ENCODE measurements at regions not wholly inside any gene's neighbourhood (a gene's known extent, or its start where the extent isn't known, plus 50 kb on each side); places are given as distances from the start of the nearest gene placed in this dataset.

DNA sequence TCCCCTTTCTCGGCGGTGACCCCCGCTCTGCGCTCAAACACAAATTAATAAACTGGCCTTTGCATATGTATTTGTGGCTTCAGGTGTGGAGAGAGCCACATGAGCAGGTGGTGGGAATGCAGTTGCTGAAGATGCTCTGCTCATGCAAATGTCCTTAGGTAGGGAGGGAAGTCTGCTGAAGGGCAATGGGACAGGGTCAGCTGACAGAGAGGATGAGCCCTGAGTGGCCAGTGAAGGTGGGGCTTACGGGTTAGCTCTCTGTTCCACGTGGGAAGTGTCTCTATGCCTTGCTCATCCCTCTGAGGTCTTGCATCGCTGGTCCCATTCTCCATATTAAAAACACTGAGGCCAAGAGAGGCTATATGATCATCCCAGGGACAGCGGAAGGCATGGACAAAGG, 74.2 kb upstream of the CCL1 start:
- 69% methylated on average over 4 of the region's 8 CpGs for WGBS (ENCODE audit: insufficient coverage)
- H3K9me3 ChIP-seq (ENCODE audit: control extremely low read depth in 1 of 3, control insufficient read depth in 2 of 3, insufficient read depth in 1 of 3, low read length in 2 of 3), result no peaks in the 10 kb centered on the region
- ChIA-PET POLR2A (no interaction called here), CTCF (no interaction called here)
- H3K27ac ChIP-seq (ENCODE audit: low read length in 2 of 2), result no peak overlapping the region
- no peaks in the 10 kb centered on the region for H3K36me3 ChIP-seq (replicated peaks in 1 of 2; ENCODE audit: control extremely low read depth in 1 of 2, control insufficient read depth in 1 of 2, extremely low read depth in 1 of 2, insufficient read depth in 2 of 2, low read length in 1 of 2)
- H3K9ac ChIP-seq (ENCODE audit: low read length), result no peak overlapping the region
- no peaks in the 10 kb centered on the region for H3K9me3 Mint-ChIP-seq (ENCODE audit: insufficient read depth)
- no peak overlapping the region for H3K4me3 ChIP-seq (ENCODE audit: control extremely low read depth in 1 of 5, extremely low read depth in 1 of 5, insufficient read depth in 1 of 5, low read depth in 2 of 5, low read length in 4 of 5)
- no peaks in the 10 kb centered on the region for H3K79me2 ChIP-seq (ENCODE audit: control insufficient read depth, insufficient read depth, low read length)
- ATAC-seq (ENCODE audit: low read depth) (no peak), DNase-seq (no peak)
- peaks cover 0 to 5% of the 10 kb centered on the region in 2 donors for H3K4me1 ChIP-seq (ENCODE audit: control insufficient read depth in 2 of 2, insufficient read depth in 2 of 2, low read length in 2 of 2)
- H3K4me1 Mint-ChIP-seq, result no peaks in the 10 kb centered on the region
- no peak overlapping the region for H3K27ac Mint-ChIP-seq
- no peak overlapping the region for H3K4me3 Mint-ChIP-seq
- intact Hi-C loops (cut with micrococcal nuclease), result no loop called here
- H3K27me3 ChIP-seq (replicated peaks in 1 of 4; ENCODE audit: control extremely low read depth in 1 of 4, control insufficient read depth in 3 of 4, insufficient read depth in 4 of 4, low read length in 3 of 4), result peaks cover 0 to 5% (median 0%) of the 10 kb centered on the region in 4 experiments
- TF ChIP-seq EZH2 (IDR thresholded peaks at IDR 0.05; ENCODE audit: borderline replicate concordance, insufficient read depth, low read depth, low read length, poor library complexity, severe bottlenecking), result no peak
- TF ChIP-seq CTCF (IDR thresholded peaks at IDR 0.05), result no peak
- peaks cover 28% of the 10 kb centered on the region for H3K27me3 Mint-ChIP-seq
- no peaks in the 10 kb centered on the region for H4K20me1 ChIP-seq (ENCODE audit: control insufficient read depth, insufficient read depth, low read length, poor library complexity, severe bottlenecking)
- H3K4me2 ChIP-seq (replicated peaks; ENCODE audit: low read depth, low read length, poor library complexity, severe bottlenecking), result no peak overlapping the region
- H2AFZ ChIP-seq (ENCODE audit: insufficient read depth, low read depth, low read length, poor library complexity, severe bottlenecking), result no peak overlapping the region

- Histone ChIP-seq H3K27ac (ENCODE audit: low read length in 2 of 2) (no peak overlapping the region), H3K4me3 (ENCODE audit: control extremely low read depth in 1 of 5, extremely low read depth in 1 of 5, insufficient read depth in 1 of 5, low read depth in 2 of 5, low read length in 4 of 5) (no peak overlapping the region), H3K4me1 (ENCODE audit: control insufficient read depth in 2 of 2, insufficient read depth in 2 of 2, low read length in 2 of 2) (peaks cover 0 to 5% of the 10 kb centered on the region in 2 donors), H4K20me1 (ENCODE audit: control insufficient read depth, insufficient read depth, low read length, poor library complexity, severe bottlenecking) (no peaks in the 10 kb centered on the region), H3K79me2 (ENCODE audit: control insufficient read depth, insufficient read depth, low read length) (no peaks in the 10 kb centered on the region), H3K36me3 (replicated peaks in 1 of 2; ENCODE audit: control extremely low read depth in 1 of 2, control insufficient read depth in 1 of 2, extremely low read depth in 1 of 2, insufficient read depth in 2 of 2, low read length in 1 of 2) (no peaks in the 10 kb centered on the region), H3K27me3 (replicated peaks in 1 of 4; ENCODE audit: control extremely low read depth in 1 of 4, control insufficient read depth in 3 of 4, insufficient read depth in 4 of 4, low read length in 3 of 4) (peaks cover 0 to 6% (median 0%) of the 10 kb centered on the region in 4 experiments), H2AFZ (ENCODE audit: insufficient read depth, low read depth, low read length, poor library complexity, severe bottlenecking) (no peak overlapping the region), H3K9me3 (ENCODE audit: control extremely low read depth in 1 of 3, control insufficient read depth in 2 of 3, insufficient read depth in 1 of 3, low read length in 2 of 3) (no peaks in the 10 kb centered on the region), H3K9ac (ENCODE audit: low read length) (no peak overlapping the region), H3K4me2 (replicated peaks; ENCODE audit: low read depth, low read length, poor library complexity, severe bottlenecking) (no peak overlapping the region)
- CTCF ChIA-PET, result no interaction called here
- TF ChIP-seq CTCF (IDR thresholded peaks at IDR 0.05) (no peak), EZH2 (IDR thresholded peaks at IDR 0.05; ENCODE audit: borderline replicate concordance, insufficient read depth, low read depth, low read length, poor library complexity, severe bottlenecking) (no peak)
- H3K4me3 Mint-ChIP-seq, result no peak overlapping the region
- no peak for ATAC-seq (ENCODE audit: low read depth)
- POLR2A ChIA-PET, result no interaction called here
- no peak for DNase-seq
- H3K27ac Mint-ChIP-seq, result no peak overlapping the region
- H3K4me1 Mint-ChIP-seq, result no peaks in the 10 kb centered on the region
- intact Hi-C loops (cut with micrococcal nuclease), result no loop called here
- 84% methylated on average over 2 of the region's 2 CpGs for WGBS (ENCODE audit: insufficient coverage)
- no peaks in the 10 kb centered on the region for H3K9me3 Mint-ChIP-seq (ENCODE audit: insufficient read depth)
- H3K27me3 Mint-ChIP-seq, result peaks cover 23% of the 10 kb centered on the region
These were observed 73.6 kb upstream of the CCL1 start for GRCh38 chr17:34436607-34437006.
